ENCODE measurements at regions not wholly inside any gene's neighbourhood (a gene's known extent, or its start where the extent isn't known, plus 50 kb on each side); places are given as distances from the start of the nearest gene placed in this dataset.
"Not testable (repeated sequence)": the region's sequence is repeated elsewhere in the genome, so short reads cannot be mapped to it uniquely, and the experiment has no call there.

- DNase-seq: no peak
These were observed 79.6 kb upstream of the LAPTM4A start for GRCh38 chr2:20130821-20131645.

- no peak for DNase-seq
These were observed 78.7 kb upstream of the LAPTM4A start for GRCh38 chr2:20130160-20130560.

GRCh38 chr2:20129331-20130159 is 78.1 kb upstream of the LAPTM4A start:
- DNase-seq: no peak

- DNase-seq: no peak
These were observed 77.3 kb upstream of the LAPTM4A start for GRCh38 chr2:20128506-20129330.

- no peak for DNase-seq
These were observed 75.0 kb upstream of the LAPTM4A start for GRCh38 chr2:20126469-20126868.

GRCh38 chr2:20126040-20126439 is 74.6 kb upstream of the LAPTM4A start:
- no peak for DNase-seq

GRCh38 chr2:20125616-20126015 is 74.2 kb upstream of the LAPTM4A start:
- no peak for DNase-seq

GRCh38 chr2:20125164-20125563 is 73.7 kb upstream of the LAPTM4A start:
- DNase-seq: no peak

- no peak for DNase-seq
These were observed 72.6 kb upstream of the LAPTM4A start for GRCh38 chr2:20123871-20124594.

GRCh38 chr2:20122864-20123263 is 71.4 kb upstream of the LAPTM4A start:
- DNase-seq: no peak

- DNase-seq: no peak
These were observed 69.4 kb upstream of the LAPTM4A start for GRCh38 chr2:20120569-20121416.

- no peak for DNase-seq
These were observed 66.6 kb upstream of the LAPTM4A start for GRCh38 chr2:20118051-20118450.

GRCh38 chr2:20115902-20116301 is 64.5 kb upstream of the LAPTM4A start:
- DNase-seq: no peak

- DNase-seq: no peak
These were observed 63.9 kb upstream of the LAPTM4A start for GRCh38 chr2:20115374-20115773.

- DNase-seq: no peak
These were observed 62.8 kb upstream of the LAPTM4A start for GRCh38 chr2:20113986-20114938.

GRCh38 chr2:20113004-20113796 is 61.8 kb upstream of the LAPTM4A start:
- no peak for DNase-seq

- DNase-seq: not testable (repeated sequence)
These were observed 60.9 kb upstream of the LAPTM4A start for GRCh38 chr2:20112361-20112760.

- no peak for DNase-seq
These were observed 60.1 kb upstream of the LAPTM4A start for GRCh38 chr2:20111311-20112131.

- DNase-seq: no peak
These were observed 59.4 kb upstream of the LAPTM4A start for GRCh38 chr2:20110876-20111275.
